ENCODE measurements at regions not wholly inside any gene's neighbourhood (a gene's known extent, or its start where the extent isn't known, plus 50 kb on each side); places are given as distances from the start of the nearest gene placed in this dataset.

GRCh38 chr5:63310644-63311043 is 651.6 kb downstream of the HTR1A start:
- no peak for DNase-seq

GRCh38 chr5:63306909-63307308 is 655.3 kb downstream of the HTR1A start:
- no peak for DNase-seq

GRCh38 chr5:63293317-63293716 is 668.9 kb downstream of the HTR1A start:
- no peak for DNase-seq

GRCh38 chr5:63286724-63287123 is 675.5 kb downstream of the HTR1A start:
- DNase-seq = no peak

GRCh38 chr5:63263411-63263810 is 684.8 kb downstream of the LRRC70 start:
- DNase-seq = no peak

- no peak for DNase-seq
These were observed 683.8 kb downstream of the LRRC70 start for GRCh38 chr5:63262185-63262981.

GRCh38 chr5:63261695-63262094 is 683.1 kb downstream of the LRRC70 start:
- no peak for DNase-seq

- no peak for DNase-seq
These were observed 677.0 kb downstream of the LRRC70 start for GRCh38 chr5:63255594-63255993.

- no peak for DNase-seq
These were observed 672.3 kb downstream of the LRRC70 start for GRCh38 chr5:63250939-63251338.

GRCh38 chr5:63249960-63250359 is 671.3 kb downstream of the LRRC70 start:
- no peak for DNase-seq

- no peak for DNase-seq
These were observed 669.0 kb downstream of the LRRC70 start for GRCh38 chr5:63247651-63248050.

GRCh38 chr5:63245271-63245670 is 666.7 kb downstream of the LRRC70 start:
- no peak for DNase-seq

GRCh38 chr5:63240063-63240755 is 661.6 kb downstream of the LRRC70 start:
- no peak for DNase-seq

GRCh38 chr5:63233911-63234310 is 655.3 kb downstream of the LRRC70 start:
- DNase-seq = no peak

- no peak for DNase-seq
These were observed 654.7 kb downstream of the LRRC70 start for GRCh38 chr5:63233361-63233760.

GRCh38 chr5:63230754-63231153 is 652.1 kb downstream of the LRRC70 start:
- DNase-seq = no peak

- DNase-seq = no peak
These were observed 649.5 kb downstream of the LRRC70 start for GRCh38 chr5:63228154-63228553.

- no peak for DNase-seq
These were observed 641.6 kb downstream of the LRRC70 start for GRCh38 chr5:63220244-63220643.

- DNase-seq = no peak
These were observed 638.8 kb downstream of the LRRC70 start for GRCh38 chr5:63217422-63217821.

- no peak for DNase-seq
These were observed 634.6 kb downstream of the LRRC70 start for GRCh38 chr5:63213256-63213655.

- DNase-seq = no peak
These were observed 633.0 kb downstream of the LRRC70 start for GRCh38 chr5:63211448-63212132.

GRCh38 chr5:63205976-63206375 is 627.4 kb downstream of the LRRC70 start:
- no peak for DNase-seq

- no peak for DNase-seq
These were observed 623.1 kb downstream of the LRRC70 start for GRCh38 chr5:63201738-63202137.

GRCh38 chr5:63194126-63194525 is 615.5 kb downstream of the LRRC70 start:
- DNase-seq = no peak

Data from suppressor macrophage (primary cell).